ENCODE measurements at regions not wholly inside any gene's neighbourhood (a gene's known extent, or its start where the extent isn't known, plus 50 kb on each side); places are given as distances from the start of the nearest gene placed in this dataset.
"Not testable (repeated sequence)": the region's sequence is repeated elsewhere in the genome, so short reads cannot be mapped to it uniquely, and the experiment has no call there.

DNA sequence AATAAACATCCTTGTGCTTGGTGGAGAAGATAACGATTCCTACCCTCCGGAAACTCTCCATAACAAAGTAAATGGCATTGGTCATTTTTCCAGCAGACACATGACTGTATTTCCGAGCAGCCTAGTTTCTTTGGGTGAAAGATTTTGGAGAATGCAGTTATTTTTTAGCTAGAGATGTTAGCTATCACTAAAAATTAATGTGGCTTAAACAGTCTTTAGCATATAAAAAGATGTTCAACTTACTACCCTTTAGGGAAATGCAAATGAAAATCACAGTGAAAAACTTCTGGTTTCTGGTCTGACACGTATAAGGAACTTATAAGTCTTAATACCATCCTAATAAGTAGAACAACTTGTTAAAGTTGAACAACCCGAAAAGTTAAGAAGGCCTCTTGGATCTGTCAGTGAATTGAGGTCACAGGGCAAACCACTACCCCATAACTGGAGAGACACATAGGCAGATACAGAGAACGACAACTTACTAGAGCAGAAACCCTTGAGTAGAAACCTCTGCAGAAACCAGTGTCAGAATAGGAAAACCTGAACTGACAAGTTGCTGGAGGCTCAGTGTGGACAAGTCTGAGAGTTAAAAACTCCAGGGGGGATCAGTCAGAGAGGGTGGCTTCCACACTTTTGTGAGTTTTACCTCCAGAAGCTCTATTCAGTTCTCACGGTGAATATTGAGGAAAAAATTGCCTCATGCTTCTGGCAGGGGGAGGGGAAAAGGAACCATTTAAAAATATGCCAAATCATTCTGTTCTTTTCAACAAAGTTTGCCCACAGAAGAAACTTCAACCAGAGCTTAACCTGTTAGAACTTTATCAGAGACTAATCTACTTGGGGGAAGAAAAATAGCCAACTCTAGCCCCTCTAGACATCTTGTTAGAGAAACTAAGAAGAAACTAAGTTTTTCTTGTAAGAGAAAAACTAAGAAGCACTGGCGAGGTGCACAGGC, 325.2 kb upstream of the RPS23 start:
- no peak for DNase-seq (ENCODE audit: low read depth)

DNA sequence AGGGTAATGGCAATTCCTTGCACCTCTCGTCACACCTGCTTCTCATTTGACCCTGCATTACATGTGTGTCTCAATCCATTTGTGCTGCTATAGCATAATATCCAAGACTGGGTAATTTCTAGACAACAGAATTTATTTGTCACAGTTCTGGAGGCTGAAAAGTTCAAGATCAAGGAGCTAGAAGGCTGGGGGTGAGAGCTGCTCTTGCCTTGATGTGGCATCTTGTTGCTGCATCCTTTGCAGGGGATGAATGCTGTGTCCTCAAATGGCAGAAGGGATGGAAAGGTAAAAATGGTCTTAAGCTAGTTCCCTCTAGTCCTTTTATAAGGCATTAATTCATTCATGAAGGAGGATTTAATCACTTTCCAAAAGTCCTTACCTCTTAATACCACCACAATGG, 323.7 kb upstream of the RPS23 start:
- DNase-seq (ENCODE audit: low read depth): no peak

DNA sequence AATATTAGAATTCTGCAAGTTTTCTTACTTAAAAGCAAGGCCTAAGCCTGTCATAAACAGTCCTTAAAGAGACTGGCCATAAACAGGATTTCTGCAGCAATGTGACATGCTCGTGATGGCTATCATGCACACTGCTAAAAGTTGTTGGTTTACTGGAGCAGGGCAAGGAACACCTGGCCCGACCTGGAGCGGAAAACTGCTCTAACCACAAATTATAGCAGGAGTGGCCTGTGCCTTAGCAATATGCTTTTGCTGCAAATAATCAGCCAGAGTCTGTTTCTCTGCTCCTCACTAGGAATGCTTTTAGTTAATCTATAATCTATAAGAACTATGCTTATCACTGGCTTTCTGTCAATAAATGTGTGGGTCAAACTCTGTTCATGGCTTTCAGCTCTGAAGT, 322.9 kb upstream of the RPS23 start:
- DNase-seq (ENCODE audit: low read depth): no peak

DNA sequence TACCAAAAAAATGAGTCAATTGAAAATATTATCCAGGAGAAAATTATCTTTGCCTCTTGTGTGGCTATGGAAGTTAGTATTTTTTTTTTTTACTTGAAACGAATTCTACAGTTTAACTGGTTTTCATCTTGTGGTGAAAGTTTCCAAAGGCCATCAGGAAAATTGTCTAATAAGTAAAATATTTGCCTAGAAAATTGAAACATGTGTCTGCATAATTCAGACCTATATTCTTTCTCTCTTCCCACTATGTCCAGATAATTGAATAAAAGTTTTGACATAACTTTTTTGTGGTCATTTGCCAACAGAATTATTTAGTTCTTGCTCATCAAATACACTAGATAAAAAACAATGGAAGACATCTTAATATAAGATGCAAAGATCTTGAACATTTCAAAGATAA, 321.5 kb upstream of the RPS23 start:
- DNase-seq (ENCODE audit: low read depth): no peak

DNA sequence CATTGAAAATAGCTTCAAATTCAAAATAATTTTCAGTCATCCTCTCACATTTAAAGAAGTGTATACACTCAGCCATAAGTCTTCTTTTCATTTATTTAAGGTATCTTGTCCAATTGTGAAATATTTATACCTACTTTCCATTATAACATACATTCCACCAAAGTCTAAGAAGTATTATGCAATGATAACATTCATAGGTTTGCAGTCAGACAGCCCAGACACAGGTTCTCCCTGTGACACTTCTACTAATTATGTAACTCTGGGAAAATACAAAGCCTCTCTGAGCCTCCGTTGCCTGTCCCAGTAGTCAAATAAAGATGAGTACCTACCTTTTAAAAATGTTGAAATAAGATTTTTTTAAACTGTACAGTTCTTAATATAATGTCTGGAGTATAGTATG, 320.9 kb upstream of the RPS23 start:
- no peak for DNase-seq (ENCODE audit: low read depth)

DNA sequence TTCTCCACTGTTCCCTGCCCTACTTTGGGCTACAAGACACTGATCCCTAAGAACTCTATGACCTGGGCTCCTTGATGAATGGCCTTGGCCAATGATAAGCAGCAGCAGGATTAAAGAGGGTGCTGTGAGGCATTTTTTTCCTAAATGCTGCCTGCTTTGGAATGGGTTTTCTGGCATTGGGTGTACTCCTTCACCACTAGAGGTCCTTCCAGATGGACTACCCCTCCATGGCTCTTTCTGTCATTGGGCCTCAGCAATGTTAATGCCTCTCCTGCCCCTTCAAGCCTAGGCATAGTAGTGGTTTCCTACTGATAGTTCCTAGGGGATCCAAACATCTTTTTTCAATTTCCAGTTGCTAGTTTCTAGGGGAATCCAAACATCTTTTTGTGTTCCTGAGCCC, 319.3 kb upstream of the RPS23 start:
- DNase-seq (ENCODE audit: low read depth): no peak

DNA sequence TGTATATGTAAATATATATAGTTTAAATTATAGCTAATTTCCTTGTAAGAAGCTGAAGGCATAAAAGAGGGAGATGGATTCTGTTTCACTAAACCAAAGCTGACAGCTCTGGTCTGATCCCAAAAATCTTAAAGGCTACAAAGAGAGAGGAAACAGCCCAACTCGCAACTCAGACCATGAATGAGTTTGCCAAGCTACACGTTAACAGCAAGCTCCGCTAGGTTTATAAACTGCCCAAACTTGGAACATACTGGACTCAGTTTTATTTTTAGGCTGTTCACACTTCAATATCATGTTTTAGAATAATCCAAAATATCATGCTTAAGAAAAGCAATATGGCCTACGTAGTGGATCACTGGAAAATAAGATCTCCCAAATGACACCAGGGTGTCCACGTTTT, 318.3 kb upstream of the RPS23 start:
- no peak for DNase-seq (ENCODE audit: low read depth)

DNA sequence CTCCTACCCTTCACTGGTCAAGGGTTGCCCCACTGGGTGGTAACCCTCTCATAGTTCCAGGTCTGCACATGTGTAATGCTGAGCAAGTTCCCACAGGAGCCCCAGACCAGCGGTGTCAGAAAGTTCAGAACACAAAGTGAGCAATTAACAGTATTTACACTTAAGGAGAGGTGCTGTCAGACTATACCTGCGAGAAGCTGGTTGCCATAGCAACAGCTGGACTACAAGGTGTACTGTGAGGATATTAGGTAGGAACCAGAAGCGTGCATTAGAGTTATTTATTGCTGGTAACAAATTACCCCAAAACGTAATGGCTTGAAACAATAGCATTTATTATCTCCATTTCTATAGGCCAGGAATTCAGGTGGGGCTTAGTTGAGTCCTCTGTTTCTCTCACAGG, 317.0 kb upstream of the RPS23 start:
- DNase-seq (ENCODE audit: low read depth): no peak

DNA sequence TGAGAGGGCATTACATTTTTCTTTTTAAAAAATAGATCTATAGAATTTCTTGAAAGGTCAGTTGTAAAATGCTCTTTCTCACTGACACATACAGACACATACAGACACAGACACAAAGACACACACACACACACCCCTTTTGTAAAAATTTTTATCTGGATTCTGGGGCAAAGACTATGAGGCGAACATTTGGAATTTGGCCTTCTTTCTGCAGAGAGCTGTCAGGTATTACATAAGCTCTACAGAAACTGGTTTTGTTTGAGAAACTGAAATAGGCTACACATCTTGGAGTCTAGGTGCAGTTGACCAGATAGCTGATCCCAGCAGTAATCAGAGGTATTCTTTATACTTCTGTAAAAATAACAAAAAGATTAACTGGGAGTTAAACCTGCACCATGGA, 315.9 kb upstream of the RPS23 start:
- no peak for DNase-seq (ENCODE audit: low read depth)

DNA sequence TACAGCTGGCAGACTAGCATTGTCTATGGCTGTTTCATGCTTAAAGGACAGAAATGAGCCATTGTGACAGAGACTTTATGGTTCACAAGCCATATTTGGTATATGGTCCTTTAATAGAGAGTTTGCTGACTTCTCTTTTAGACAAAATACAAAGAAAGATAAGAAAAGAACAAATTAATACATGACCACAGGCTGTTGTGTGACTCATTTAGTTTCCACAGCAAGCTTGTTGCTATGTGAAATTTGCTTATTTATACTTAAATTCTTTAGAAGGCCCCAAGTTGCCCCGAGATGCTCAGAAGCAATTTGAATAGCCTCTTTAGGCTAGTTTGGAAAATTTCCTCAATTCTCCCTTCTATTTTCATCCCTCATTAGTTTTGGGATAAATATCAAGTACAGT, 315.3 kb upstream of the RPS23 start:
- DNase-seq (ENCODE audit: low read depth): no peak

DNA sequence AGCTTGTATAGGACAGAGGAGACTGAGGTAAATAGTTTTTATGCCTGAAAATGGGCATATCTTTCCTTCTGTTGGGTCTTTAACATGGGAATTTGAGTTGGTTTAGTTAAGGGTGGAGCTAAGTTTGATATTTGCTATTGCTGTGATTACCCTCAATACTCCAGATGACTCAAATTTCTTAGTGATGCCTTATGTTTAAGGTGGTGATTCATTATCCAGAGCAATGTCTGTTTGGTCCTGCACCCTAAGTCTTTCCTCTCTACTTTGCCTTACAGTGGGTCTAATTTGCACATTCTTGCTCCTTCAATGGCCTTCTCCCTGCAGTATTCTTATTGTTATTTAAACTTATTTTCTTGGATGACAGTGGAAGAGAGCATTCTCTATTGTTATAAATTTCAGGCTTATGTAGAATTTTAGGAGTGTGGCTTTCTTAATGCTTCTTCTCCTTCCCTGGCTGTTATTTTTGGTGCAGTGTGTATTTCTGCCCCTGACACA, 312.9 kb upstream of the RPS23 start:
- no peak for DNase-seq (ENCODE audit: low read depth)

DNA sequence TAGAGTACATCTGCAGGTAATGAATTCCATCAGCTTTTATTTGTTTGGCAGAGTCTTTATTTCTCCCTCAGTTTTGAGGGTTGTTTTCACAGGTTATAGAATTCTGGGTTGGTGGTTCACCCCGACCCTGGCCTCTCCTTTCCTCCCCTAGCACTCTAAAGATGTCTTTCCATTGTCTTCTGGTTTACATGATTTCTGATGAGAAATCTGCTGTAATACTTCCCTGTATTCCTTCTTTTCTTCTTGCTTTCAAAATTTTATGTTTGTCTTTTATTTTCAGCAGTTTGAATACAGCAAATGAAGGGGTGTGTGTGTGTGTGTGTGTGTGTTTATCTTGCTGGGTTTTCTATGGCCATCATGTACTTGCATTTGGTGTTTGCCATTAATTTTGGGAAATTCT, 312.0 kb upstream of the RPS23 start:
- no peak for DNase-seq (ENCODE audit: low read depth)

DNA sequence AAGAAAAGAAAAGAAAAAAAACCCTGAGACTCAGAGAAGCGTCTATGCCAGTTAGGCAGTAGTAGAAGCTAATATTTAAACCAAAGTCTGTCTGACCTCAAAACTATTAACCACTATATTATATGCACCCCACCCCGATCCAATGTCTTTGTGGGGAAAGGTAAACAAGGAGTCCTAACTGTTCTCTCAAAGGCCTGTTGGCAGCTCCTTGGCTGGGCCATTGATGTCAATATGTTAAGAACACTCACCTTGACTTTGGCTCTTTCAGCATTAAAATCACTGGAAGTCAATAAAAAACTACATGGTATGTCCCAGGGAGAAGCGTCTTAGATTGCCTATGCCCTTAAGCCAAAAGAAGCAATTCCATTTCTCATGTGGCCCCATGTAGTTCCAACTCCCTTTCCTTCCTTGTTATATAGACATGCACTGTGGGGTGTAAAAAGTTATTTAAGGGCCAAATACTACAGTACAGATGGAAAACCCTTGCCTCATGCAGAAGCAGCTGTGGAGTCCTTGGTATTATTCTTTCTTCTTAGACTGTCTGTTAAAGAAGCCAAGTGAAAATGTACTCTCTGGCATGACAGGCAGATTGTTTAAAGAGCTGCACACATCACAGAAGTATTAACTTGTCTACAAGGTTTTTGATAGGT, 308.6 kb upstream of the RPS23 start:
- no peak for DNase-seq (ENCODE audit: low read depth)

DNA sequence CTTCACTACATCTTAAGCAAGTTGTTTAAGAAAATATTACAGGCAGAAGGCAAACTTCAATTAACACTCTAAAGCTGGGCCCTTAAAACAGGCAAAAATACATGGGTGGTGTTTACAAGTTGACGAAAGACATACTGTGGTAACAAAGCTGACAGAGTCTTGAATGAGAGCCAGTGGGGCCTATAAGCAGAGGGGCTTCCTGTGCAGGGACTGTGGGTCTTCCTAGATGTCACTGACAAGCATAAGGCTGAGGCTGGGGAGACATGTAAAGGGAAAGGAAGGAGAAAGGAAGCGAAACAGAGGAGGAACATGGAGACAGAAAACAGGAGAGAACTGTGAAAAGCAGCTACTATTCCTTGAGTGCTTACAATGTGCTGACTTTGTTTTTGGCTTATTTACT, 308.0 kb upstream of the RPS23 start:
- no peak for DNase-seq (ENCODE audit: low read depth)

DNA sequence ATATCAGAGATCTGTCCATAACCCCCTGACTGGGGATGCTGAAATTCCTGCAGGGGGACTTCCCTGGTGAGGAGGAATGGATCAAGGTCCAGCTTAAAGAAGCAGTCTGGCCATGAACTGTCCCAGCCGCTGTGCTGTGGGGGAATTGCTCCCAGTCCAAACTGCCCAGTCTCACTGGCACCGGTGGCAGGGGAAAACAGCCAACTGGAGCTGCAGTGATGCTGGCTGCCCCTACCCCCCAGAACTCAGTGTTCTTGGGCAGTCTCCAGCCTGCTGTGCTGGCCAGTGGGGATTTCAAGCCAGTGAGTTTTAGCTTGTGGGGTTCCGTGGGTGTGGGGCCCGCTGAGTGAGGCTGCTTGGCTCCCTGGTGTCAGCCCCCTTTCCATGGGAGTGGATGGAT, 306.5 kb upstream of the RPS23 start:
- no peak for DNase-seq (ENCODE audit: low read depth)

DNA sequence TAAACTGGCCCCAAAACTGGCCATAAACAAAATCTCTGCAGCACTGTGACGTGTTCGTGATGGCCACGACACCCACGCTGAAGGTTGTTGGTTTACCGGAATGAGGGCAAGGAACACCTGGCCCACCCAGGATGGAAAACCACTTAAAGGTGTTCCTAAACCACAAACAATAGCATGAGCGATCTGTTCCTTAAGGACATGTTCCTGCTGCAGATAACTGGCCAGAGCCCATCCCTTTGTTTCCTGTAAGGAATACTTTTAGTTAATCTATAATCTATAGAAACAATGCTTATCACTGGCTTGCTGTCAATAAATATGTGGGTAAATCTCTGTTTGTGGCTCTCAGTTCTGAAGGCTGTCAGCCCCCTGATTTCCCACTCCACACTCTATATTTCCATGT, 305.2 kb upstream of the RPS23 start:
- not testable (repeated sequence) for DNase-seq (ENCODE audit: low read depth)

DNA sequence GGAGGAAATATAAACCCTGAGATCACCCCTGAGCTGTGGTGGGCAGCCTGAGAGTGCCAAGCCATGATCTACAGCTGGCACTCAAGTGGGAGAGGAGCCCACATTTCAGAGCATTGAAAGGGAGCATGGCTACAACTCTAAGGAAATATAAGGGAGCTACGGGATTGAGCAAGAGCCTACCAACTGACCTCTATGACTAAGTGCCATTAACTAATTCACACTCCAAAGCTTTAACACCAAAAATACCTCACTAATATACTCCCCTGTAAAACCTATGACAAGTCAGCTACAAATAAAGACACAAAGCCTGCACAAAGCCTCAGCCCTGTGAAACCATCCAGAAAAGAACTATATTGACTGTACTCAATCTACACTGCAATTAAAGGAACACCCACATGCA, 286.8 kb upstream of the RPS23 start:
- DNase-seq (ENCODE audit: low read depth): no peak

DNA sequence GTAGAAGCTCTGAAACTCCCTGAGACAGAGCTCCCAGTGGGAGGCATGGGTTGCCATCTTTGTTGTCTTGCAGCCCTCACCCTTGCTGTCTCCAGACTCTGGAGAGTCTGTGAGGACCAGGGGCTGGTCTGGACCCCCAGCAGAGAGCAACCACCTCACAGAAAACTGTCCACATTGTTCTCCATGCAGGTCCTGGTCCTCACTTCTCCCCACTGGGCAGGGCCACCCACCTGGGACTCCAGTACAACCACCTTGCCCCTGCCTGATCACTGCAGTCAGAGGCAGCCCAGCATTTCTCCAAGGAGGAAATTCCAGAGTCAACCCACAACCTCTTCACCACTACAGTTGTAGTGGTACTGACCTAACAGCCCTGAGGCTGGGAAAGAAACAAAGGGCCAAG, 285.6 kb upstream of the RPS23 start:
- DNase-seq (ENCODE audit: low read depth): no peak

DNA sequence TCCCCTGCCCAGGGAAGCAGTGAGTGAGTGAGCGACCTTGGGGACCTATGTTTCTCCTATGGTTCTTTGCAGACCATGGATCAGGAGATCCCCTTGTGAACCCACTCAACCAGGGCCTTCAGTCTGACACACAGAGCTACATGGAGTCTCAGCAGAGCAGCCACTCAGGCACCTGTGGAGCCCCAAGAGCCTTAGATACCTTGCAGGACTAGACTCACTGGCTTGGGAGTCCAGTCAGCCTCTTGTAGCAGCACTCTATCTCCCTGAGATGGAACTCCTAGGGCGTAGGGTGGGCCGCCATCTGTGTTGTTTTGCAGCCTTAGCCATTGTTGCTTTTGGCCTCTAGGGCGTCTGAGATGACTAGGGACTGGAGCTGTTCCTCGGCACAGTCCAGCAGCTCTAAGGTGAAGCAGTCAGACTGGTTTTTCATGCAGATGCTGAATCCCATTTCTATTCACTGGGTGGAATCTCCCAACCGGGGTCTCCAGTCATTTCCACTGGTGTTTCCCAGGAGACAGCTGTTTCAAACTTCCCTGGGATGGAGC, 284.6 kb upstream of the RPS23 start:
- no peak for DNase-seq (ENCODE audit: low read depth)

DNA sequence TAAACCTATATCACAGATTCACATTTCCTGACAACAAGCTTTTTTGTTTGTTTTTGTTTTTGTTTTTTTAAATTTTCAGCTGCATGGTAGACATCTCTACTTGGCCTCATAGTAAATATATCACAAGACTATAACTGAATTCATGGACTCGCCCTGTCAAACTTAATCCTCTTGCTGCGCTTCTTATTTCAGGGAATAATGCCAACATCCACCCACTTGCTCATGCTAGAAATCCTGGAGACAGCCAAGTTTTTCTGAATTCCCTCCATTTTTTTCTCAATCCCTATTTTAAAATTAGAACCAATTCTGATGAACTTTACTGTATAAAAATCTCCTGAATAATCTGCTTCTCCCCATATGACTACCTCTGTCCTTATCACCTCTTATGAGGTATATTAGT, 283.6 kb upstream of the RPS23 start:
- DNase-seq (ENCODE audit: low read depth): no peak

DNA sequence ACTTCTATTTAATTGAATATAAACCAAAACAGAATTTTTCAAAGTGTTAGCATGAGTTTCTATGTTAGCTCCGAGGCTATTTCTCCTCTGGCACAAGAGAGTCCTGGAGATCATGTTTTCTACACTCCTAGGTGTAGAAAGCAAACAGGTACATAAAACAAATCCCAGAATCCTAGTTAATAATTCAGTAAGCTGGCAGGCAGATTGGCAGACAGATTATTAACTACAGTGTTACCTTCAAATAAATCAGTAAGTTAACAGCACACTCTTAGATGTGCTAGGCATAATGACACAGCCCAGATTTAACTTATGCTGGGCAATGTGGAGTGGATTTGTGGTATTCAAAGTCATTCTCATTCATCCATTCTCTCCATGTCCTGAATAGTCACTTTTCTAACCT, 282.8 kb upstream of the RPS23 start:
- no peak for DNase-seq (ENCODE audit: low read depth)

DNA sequence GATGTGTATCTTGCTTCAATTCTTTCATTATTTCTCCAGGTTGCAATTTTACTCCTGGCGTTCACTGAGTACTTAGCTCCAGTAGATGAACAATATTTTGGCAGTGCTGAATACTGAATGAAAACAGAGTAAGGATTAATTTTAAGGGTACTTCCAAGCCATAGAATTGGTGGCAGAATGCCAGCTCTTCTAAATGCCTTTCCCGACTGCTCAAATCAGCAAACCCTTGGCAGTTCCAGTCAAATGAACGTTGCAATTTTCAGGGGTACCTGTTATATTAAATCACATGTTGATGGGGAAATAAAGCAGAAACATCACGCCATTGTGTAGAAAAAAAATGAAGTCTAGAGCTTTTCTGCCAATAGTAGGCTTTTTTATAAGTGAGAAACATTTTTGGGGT, 282.4 kb upstream of the RPS23 start:
- DNase-seq (ENCODE audit: low read depth): no peak

DNA sequence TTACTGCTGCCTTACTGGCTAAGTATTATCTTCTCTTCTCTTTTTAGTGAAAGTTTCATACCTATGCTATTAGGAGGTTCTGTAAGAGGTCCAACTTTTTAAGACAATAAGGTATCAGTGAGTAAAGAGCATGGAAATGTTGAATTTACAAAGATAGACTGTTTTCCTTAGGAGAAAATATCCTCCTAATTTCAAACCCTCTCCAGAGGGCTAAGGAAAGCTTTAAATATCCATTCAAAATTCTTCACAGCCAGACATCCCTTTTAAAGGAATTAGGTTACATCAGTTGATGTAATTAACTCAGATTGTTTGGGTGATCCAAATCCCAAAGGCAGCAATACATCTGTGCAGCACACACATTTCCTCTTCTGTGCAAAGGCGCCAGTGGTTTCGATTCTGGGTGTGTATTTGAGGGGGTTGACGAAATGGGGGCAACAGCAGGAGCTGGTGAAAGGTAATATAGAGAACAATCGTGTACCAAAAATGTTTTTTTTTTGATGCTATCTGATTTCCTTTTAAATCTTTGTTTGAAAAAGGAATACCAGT, 273.8 kb upstream of the RPS23 start:
- no peak for DNase-seq (ENCODE audit: low read depth)

All from stimulated activated CD4-positive, alpha-beta T cell treated with anti-CD3 and anti-CD28 coated beads, Interleukin-2, amount 100 ng/mL, for 4 hours (primary cell).